ENCODE measurements at regions not wholly inside any gene's neighbourhood (a gene's known extent, or its start where the extent isn't known, plus 50 kb on each side); places are given as distances from the start of the nearest gene placed in this dataset.

- no peak for TF ChIP-seq POLR2AphosphoS5 (IDR thresholded peaks at IDR 0.05; ENCODE audit: low read depth, low read length)
- TF ChIP-seq CHD1 (IDR thresholded peaks at IDR 0.05; ENCODE audit: low read depth, low read length) = no peak
- no peak for TF ChIP-seq BCL11A (IDR thresholded peaks at IDR 0.05; ENCODE audit: low read depth in 2 of 2, low read length in 2 of 2)
- no peak for TF ChIP-seq YY1 (IDR thresholded peaks at IDR 0.05; ENCODE audit: low read depth, low read length)
- TF ChIP-seq PHF8 (conservative IDR thresholded peaks at IDR 0.05; ENCODE audit: low read depth, low read length) = no peak
- no peak for TF ChIP-seq CEBPB (IDR thresholded peaks at IDR 0.05; ENCODE audit: low read depth, low read length)
Observed at GRCh38 chr7:46565253-46566096, 644.4 kb upstream of the IGFBP3 start (continued).

Measured in H1 (cell line).